K562 (cell line): ENCODE measurements at regions not wholly inside any gene's neighbourhood (a gene's known extent, or its start where the extent isn't known, plus 50 kb on each side); places are given as distances from the start of the nearest gene placed in this dataset.
A peak's percentile ranks its signal among the peaks of the same experiment; 100 is the strongest.

Source experiments
- ARID4B ChIP-seq: sonication (generic); formaldehyde crosslinking; IDR thresholded peaks from 2 replicates; pipeline ENCODE4 v1.8.0; 2022; ENCODE audit warnings: mild to moderate bottlenecking, missing genetic modification reagents
- CBX3 ChIP-seq, 2 experiments: IDR thresholded peaks; 1 replicate in 1 of 2; 2 replicates in 1 of 2; pipeline ENCODE4 v1.6.1; 2012; ENCODE audit warnings: inconsistent platforms in 2 of 2, low read length in 2 of 2, borderline replicate concordance in 1 of 2, control low read depth in 1 of 2
- ELF4 ChIP-seq: fragments of 450-650 bp; formaldehyde crosslinking; IDR thresholded peaks from 2 replicates; pipeline ENCODE4 v1.4.0; 2022; ENCODE audit warnings: missing genetic modification characterization
- PBX2 ChIP-seq, 2 experiments: IDR thresholded peaks in 1 of 2; conservative IDR thresholded peaks in 1 of 2; 2 replicates each; pipeline ENCODE4 v1.6.1; 2016; ENCODE audit warnings: low read depth in 2 of 2, mild to moderate bottlenecking in 1 of 2, missing compliant biosample characterization in 1 of 2, missing genetic modification characterization in 1 of 2, moderate library complexity in 1 of 2
- POLR3A ChIP-seq: IDR thresholded peaks from 2 replicates; pipeline ENCODE4 v1.6.1; 2011; ENCODE audit warnings: borderline replicate concordance, mild to moderate bottlenecking, moderate library complexity; ENCODE audit not compliant: insufficient read length, insufficient read depth; ENCODE audit errors: extremely low read depth
- PRPF4 ChIP-seq: fragments of 200-400 bp; formaldehyde crosslinking; IDR thresholded peaks from one replicate; pipeline ENCODE4 v1.6.1; 2017; ENCODE audit warnings: low read length, low read depth, mild to moderate bottlenecking; ENCODE audit not compliant: insufficient read depth, poor library complexity, severe bottlenecking
- THRAP3 ChIP-seq: fragments of 450-650 bp; IDR thresholded peaks from 2 replicates; pipeline ENCODE4 v1.6.1; 2016; ENCODE audit warnings: mild to moderate bottlenecking, inconsistent platforms, borderline replicate concordance
- TF ChIP-seq, protein P1 (sequence below): fragments of 450-650 bp; IDR thresholded peaks from 2 replicates; pipeline ENCODE4 v1.6.1; 2017; ENCODE audit warnings: antibody characterized with exemption, mild to moderate bottlenecking
- TF ChIP-seq, protein P2 (sequence below): fragments of 250-450 bp; sonication (Bioruptor Pico); IDR thresholded peaks from 2 replicates; pipeline ENCODE4 v1.8.0; 2021; ENCODE audit warnings: moderate library complexity, mild to moderate bottlenecking, inconsistent platforms
- TF ChIP-seq, protein P3 (sequence below): fragments of 450-650 bp; IDR thresholded peaks from 2 replicates; pipeline ENCODE4 v1.6.1; 2016; ENCODE audit warnings: mild to moderate bottlenecking

GRCh38 chr13:33542309-33543088, 256.9 kb upstream of the STARD13 start (continued):
- TF ChIP-seq POLR3A (no peak), THRAP3 (no peak), ELF4 (no peak), ARID4B (CRISPR knock-in tag) (peak; percentile 67; the same call in 1 of the 2 replicates), PRPF4 (peak; percentile 26), PBX2 (CRISPR knock-in tag; IDR thresholded peaks at IDR 0.05; ENCODE audit: low read depth) (no peak), PBX2 (tag; conservative IDR thresholded peaks at IDR 0.05; ENCODE audit: low read depth) (no peak), CBX3 (IDR thresholded peaks at IDR 0.05; ENCODE audit: borderline replicate concordance in 1 of 2, low read length in 2 of 2) (no peak)
- TF ChIP-seq, protein P1, sequence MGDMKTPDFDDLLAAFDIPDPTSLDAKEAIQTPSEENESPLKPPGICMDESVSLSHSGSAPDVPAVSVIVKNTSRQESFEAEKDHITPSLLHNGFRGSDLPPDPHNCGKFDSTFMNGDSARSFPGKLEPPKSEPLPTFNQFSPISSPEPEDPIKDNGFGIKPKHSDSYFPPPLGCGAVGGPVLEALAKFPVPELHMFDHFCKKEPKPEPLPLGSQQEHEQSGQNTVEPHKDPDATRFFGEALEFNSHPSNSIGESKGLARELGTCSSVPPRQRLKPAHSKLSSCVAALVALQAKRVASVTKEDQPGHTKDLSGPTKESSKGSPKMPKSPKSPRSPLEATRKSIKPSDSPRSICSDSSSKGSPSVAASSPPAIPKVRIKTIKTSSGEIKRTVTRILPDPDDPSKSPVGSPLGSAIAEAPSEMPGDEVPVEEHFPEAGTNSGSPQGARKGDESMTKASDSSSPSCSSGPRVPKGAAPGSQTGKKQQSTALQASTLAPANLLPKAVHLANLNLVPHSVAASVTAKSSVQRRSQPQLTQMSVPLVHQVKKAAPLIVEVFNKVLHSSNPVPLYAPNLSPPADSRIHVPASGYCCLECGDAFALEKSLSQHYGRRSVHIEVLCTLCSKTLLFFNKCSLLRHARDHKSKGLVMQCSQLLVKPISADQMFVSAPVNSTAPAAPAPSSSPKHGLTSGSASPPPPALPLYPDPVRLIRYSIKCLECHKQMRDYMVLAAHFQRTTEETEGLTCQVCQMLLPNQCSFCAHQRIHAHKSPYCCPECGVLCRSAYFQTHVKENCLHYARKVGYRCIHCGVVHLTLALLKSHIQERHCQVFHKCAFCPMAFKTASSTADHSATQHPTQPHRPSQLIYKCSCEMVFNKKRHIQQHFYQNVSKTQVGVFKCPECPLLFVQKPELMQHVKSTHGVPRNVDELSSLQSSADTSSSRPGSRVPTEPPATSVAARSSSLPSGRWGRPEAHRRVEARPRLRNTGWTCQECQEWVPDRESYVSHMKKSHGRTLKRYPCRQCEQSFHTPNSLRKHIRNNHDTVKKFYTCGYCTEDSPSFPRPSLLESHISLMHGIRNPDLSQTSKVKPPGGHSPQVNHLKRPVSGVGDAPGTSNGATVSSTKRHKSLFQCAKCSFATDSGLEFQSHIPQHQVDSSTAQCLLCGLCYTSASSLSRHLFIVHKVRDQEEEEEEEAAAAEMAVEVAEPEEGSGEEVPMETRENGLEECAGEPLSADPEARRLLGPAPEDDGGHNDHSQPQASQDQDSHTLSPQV, result no peak
- TF ChIP-seq, protein P2, sequence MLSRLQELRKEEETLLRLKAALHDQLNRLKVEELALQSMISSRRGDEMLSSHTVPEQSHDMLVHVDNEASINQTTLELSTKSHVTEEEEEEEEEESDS (CRISPR knock-in tag), result no peak
- TF ChIP-seq, protein P3, sequence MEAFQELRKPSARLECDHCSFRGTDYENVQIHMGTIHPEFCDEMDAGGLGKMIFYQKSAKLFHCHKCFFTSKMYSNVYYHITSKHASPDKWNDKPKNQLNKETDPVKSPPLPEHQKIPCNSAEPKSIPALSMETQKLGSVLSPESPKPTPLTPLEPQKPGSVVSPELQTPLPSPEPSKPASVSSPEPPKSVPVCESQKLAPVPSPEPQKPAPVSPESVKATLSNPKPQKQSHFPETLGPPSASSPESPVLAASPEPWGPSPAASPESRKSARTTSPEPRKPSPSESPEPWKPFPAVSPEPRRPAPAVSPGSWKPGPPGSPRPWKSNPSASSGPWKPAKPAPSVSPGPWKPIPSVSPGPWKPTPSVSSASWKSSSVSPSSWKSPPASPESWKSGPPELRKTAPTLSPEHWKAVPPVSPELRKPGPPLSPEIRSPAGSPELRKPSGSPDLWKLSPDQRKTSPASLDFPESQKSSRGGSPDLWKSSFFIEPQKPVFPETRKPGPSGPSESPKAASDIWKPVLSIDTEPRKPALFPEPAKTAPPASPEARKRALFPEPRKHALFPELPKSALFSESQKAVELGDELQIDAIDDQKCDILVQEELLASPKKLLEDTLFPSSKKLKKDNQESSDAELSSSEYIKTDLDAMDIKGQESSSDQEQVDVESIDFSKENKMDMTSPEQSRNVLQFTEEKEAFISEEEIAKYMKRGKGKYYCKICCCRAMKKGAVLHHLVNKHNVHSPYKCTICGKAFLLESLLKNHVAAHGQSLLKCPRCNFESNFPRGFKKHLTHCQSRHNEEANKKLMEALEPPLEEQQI, result no peak
